ENCODE measurements at regions not wholly inside any gene's neighbourhood (a gene's known extent, or its start where the extent isn't known, plus 50 kb on each side); places are given as distances from the start of the nearest gene placed in this dataset.

GRCh38 chr4:114076899-114077570 is 97.6 kb upstream of the ARSJ start:
- no peak for DNase-seq
- no peak overlapping the region for H3K27ac ChIP-seq
- H3K4me3 ChIP-seq: no peak overlapping the region
- no peaks in the 10 kb centered on the region for H3K27me3 ChIP-seq
- H3K9me3 ChIP-seq: no peaks in the 10 kb centered on the region
- TF ChIP-seq POLR2A (IDR thresholded peaks at IDR 0.05): no peak
- no peak for TF ChIP-seq POLR2AphosphoS5 (IDR thresholded peaks at IDR 0.05)
- TF ChIP-seq EP300 (IDR thresholded peaks at IDR 0.05): no peak
- TF ChIP-seq, protein P1, sequence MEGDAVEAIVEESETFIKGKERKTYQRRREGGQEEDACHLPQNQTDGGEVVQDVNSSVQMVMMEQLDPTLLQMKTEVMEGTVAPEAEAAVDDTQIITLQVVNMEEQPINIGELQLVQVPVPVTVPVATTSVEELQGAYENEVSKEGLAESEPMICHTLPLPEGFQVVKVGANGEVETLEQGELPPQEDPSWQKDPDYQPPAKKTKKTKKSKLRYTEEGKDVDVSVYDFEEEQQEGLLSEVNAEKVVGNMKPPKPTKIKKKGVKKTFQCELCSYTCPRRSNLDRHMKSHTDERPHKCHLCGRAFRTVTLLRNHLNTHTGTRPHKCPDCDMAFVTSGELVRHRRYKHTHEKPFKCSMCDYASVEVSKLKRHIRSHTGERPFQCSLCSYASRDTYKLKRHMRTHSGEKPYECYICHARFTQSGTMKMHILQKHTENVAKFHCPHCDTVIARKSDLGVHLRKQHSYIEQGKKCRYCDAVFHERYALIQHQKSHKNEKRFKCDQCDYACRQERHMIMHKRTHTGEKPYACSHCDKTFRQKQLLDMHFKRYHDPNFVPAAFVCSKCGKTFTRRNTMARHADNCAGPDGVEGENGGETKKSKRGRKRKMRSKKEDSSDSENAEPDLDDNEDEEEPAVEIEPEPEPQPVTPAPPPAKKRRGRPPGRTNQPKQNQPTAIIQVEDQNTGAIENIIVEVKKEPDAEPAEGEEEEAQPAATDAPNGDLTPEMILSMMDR (IDR thresholded peaks at IDR 0.05): no peak
- no peaks in the 10 kb centered on the region for H3K36me3 ChIP-seq
- intact Hi-C loops (cut with DNase I): loop anchor here (10.0 kb wide), 1 partner anchor 122 kb away; no protein-coding TSS in a partner anchor
- WGBS, 2 donors: 91 to 93% methylated on average over 1 of the region's 1 CpG
- H3K4me1 ChIP-seq: no peaks in the 10 kb centered on the region

- H3K4me1 ChIP-seq: no peaks in the 10 kb centered on the region
- no peaks in the 10 kb centered on the region for H3K27me3 ChIP-seq
- DNase-seq: no peak
- no peaks in the 10 kb centered on the region for H3K9me3 ChIP-seq
- H3K27ac ChIP-seq: no peak overlapping the region
- H3K36me3 ChIP-seq: no peaks in the 10 kb centered on the region
- no peak overlapping the region for H3K4me3 ChIP-seq
- TF ChIP-seq EP300 (IDR thresholded peaks at IDR 0.05): no peak
- TF ChIP-seq, protein P1 (IDR thresholded peaks at IDR 0.05): no peak
- TF ChIP-seq POLR2AphosphoS5 (IDR thresholded peaks at IDR 0.05): no peak
- TF ChIP-seq POLR2A (IDR thresholded peaks at IDR 0.05): no peak
- intact Hi-C loops (cut with DNase I): loop anchor here (10.0 kb wide), 1 partner anchor 123 kb away; no protein-coding TSS in a partner anchor
Measured at GRCh38 chr4:114077610-114078009, 98.2 kb upstream of the ARSJ start.

DNA sequence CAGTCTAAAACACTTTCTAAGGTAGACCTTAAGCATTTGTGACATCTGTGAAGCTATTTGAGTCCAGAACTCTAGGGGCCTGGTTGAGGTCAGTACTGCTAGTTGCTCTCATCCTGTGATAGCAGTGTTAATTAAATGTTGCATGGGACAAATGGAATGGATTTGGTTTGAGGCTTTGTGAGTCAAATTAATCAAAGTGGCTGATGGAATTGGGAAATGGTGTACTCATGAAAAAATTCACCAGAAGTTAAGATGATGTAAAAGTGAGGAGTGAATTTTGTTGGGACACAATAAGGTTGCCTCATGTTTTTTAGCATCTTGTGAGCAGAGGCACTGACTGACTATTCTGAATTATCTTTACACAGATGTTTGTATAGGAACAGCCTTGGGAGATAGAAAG is 99.2 kb upstream of the ARSJ start:
- no peak for DNase-seq

DNA sequence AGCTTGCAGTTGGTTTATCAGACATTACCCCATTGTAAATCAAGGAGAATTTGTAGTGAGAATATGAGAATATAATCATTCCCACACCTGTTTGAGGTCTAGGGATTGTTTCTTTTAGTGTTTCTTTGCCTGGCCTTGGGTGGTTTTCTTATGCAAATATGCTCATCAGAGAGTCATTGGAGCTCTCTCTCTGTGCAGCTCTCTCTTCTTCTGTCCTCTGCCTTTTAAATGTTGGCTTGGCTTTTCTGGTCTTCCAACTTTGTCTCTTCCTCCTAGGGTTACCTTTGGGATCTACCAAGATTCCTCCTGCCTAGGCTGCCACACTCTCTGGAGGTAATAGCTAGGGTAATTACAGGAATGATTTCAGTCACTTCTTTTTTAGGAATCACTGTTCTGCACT is 102.3 kb upstream of the ARSJ start:
- Histone ChIP-seq H3K4me3 (no peak overlapping the region), H3K9me3 (no peaks in the 10 kb centered on the region), H3K27ac (no peak overlapping the region), H3K36me3 (no peaks in the 10 kb centered on the region), H3K4me1 (no peaks in the 10 kb centered on the region), H3K27me3 (no peaks in the 10 kb centered on the region)
- intact Hi-C loops (cut with DNase I): no loop called here
- DNase-seq: no peak
- TF ChIP-seq EP300 (IDR thresholded peaks at IDR 0.05) (no peak), POLR2A (IDR thresholded peaks at IDR 0.05) (no peak)
- TF ChIP-seq, protein P1 (IDR thresholded peaks at IDR 0.05): no peak

More for the DNA sequence above, 99.2 kb upstream of the ARSJ start:
- TF ChIP-seq, protein P1 (IDR thresholded peaks at IDR 0.05): no peak
- TF ChIP-seq EP300 (IDR thresholded peaks at IDR 0.05) (no peak), POLR2A (IDR thresholded peaks at IDR 0.05) (no peak)
- no peaks in the 10 kb centered on the region for H3K36me3 ChIP-seq
- H3K9me3 ChIP-seq: no peaks in the 10 kb centered on the region
- intact Hi-C loops (cut with DNase I): loop anchor here (10.0 kb wide), 1 partner anchor 124 kb away; no protein-coding TSS in a partner anchor
- no peaks in the 10 kb centered on the region for H3K4me1 ChIP-seq
- H3K27ac ChIP-seq: no peak overlapping the region
- H3K4me3 ChIP-seq: no peak overlapping the region
- no peaks in the 10 kb centered on the region for H3K27me3 ChIP-seq

GRCh38 chr4:114082348-114082747 is 102.9 kb upstream of the ARSJ start:
- Histone ChIP-seq H3K4me3 (no peak overlapping the region), H3K4me1 (peaks cover 0 to 2% (median 1%) of the 10 kb centered on the region in 4 donors), H3K27me3 (no peaks in the 10 kb centered on the region), H3K27ac (no peak overlapping the region), H3K9me3 (no peaks in the 10 kb centered on the region), H3K36me3 (no peaks in the 10 kb centered on the region)
- no peak for DNase-seq
- 88 to 91% methylated on average over 6 of the region's 6 CpGs for WGBS, 2 donors
- intact Hi-C loops (cut with DNase I): no loop called here
- TF ChIP-seq, protein P1 (IDR thresholded peaks at IDR 0.05): no peak
- TF ChIP-seq POLR2A (IDR thresholded peaks at IDR 0.05) (no peak), EP300 (IDR thresholded peaks at IDR 0.05) (no peak), POLR2AphosphoS5 (IDR thresholded peaks at IDR 0.05) (no peak)

Data from sigmoid colon (tissue), 6 donors.